ENCODE measurements at regions not wholly inside any gene's neighbourhood (a gene's known extent, or its start where the extent isn't known, plus 50 kb on each side); places are given as distances from the start of the nearest gene placed in this dataset.

DNA sequence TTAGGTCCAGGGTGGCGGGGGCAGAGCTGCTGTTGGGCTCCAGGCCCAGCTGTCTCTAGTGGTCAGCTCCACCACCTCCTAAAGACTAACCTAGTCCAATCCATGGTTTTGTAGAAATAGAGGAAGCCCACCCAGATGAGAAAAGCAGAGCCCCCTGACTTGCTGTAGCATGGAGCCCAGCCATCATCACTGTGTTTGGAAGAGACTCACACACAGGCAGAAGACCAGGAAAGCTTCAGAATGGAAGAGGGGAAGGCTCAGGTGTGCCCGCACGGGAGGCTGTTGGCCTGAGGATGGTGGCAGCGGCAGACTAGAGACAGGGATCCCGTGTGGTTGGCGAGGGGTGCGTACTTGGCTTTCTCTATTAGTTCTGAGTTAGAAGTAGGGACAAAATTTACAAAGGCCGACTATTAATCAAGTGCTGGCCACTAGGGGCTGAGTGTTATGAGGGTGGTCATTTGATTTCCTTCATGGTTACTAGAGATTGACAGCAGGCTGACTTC is 193.2 kb upstream of the SOX1 start:
- TF ChIP-seq, protein P1, sequence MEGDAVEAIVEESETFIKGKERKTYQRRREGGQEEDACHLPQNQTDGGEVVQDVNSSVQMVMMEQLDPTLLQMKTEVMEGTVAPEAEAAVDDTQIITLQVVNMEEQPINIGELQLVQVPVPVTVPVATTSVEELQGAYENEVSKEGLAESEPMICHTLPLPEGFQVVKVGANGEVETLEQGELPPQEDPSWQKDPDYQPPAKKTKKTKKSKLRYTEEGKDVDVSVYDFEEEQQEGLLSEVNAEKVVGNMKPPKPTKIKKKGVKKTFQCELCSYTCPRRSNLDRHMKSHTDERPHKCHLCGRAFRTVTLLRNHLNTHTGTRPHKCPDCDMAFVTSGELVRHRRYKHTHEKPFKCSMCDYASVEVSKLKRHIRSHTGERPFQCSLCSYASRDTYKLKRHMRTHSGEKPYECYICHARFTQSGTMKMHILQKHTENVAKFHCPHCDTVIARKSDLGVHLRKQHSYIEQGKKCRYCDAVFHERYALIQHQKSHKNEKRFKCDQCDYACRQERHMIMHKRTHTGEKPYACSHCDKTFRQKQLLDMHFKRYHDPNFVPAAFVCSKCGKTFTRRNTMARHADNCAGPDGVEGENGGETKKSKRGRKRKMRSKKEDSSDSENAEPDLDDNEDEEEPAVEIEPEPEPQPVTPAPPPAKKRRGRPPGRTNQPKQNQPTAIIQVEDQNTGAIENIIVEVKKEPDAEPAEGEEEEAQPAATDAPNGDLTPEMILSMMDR (IDR thresholded peaks at IDR 0.05) = no peak
- no peak for TF ChIP-seq POLR2AphosphoS5 (IDR thresholded peaks at IDR 0.05)

Measured in suprapubic skin (tissue), 3 donors.